GM12878 (cell line): ENCODE measurements at regions not wholly inside any gene's neighbourhood (a gene's known extent, or its start where the extent isn't known, plus 50 kb on each side); places are given as distances from the start of the nearest gene placed in this dataset.

Source experiments
- ATAC-seq: fragments of 200-7000 bp; cut with Tn5 transposase; 3 replicates; pipeline ENCODE4 v1.9.1; 2020; ENCODE audit warnings: mild to moderate bottlenecking, moderate library complexity
- BruUV-seq: library from RNA; stranded (reverse); fragments of 400-500 nt; replicated peaks from 2 replicates; lab custom pipeline; 2021; lab: Mats Ljungman, UMichigan
- CTCF ChIA-PET: fragments of 300-600 bp; sonication (Branson Sonifier 250); formaldehyde crosslinking; extraction: SDS; loops from one replicate; lab custom pipeline; 2021; ENCODE audit warnings: inconsistent platforms; lab: Yijun Ruan, JAX
- POLR2A ChIA-PET: fragments of 350-600 bp; formaldehyde crosslinking; extraction: SDS; loops from one replicate; lab custom pipeline; 2021; ENCODE audit warnings: inconsistent platforms; lab: Charles Lee
- RAD21 ChIA-PET: fragments of 300-600 bp; sonication (Branson Sonifier 250); formaldehyde crosslinking; loops from one replicate; lab custom pipeline; 2023; ENCODE audit warnings: antibody characterized with exemption; ENCODE audit not compliant: unreplicated experiment; lab: Charles Lee
- SMC1A ChIA-PET: fragments of 300-600 bp; sonication (Branson Sonifier 250); formaldehyde crosslinking; loops from one replicate; lab custom pipeline; 2023; ENCODE audit not compliant: unreplicated experiment, uncharacterized antibody; lab: Charles Lee
- DNase-seq: peaks from one replicate; pipeline ENCODE4 v3.0.0-alpha.2; 2011; ENCODE audit warnings: low read depth, low spot score
- FAIRE-seq: peaks from 3 replicates; lab custom pipeline; 2011; peaks lifted over from hg19 to GRCh38; lab: Jason Lieb, UNC
- H2AFZ ChIP-seq: 2 replicates; pipeline ENCODE4 v1.6.0; 2011; ENCODE audit warnings: low read depth, low read length, control low read depth; ENCODE audit not compliant: control insufficient read depth
- H3K27ac ChIP-seq: 2 replicates; pipeline ENCODE4 v1.5.1; 2011; ENCODE audit warnings: control low read depth; ENCODE audit not compliant: control insufficient read depth, insufficient read depth
- H3K27me3 ChIP-seq, 2 experiments: replicated peaks in 1 of 2; 2 replicates each; pipeline versions ENCODE4 v1.6.0 to v1.6.1; 2011; ENCODE audit warnings: low read length in 1 of 2; ENCODE audit not compliant: control insufficient read depth in 2 of 2, insufficient read depth in 2 of 2
- H3K36me3 ChIP-seq, 2 experiments: 2 replicates each; pipeline ENCODE4 v1.5.1; 2011; ENCODE audit warnings: low read length in 1 of 2; ENCODE audit not compliant: control insufficient read depth in 2 of 2, insufficient read depth in 2 of 2
- H3K4me1 ChIP-seq: 2 replicates; pipeline ENCODE4 v1.6.1; 2011; ENCODE audit warnings: mild to moderate bottlenecking, low read length, moderate library complexity, mixed read lengths; ENCODE audit not compliant: control insufficient read depth, insufficient read depth
- H3K4me2 ChIP-seq: 2 replicates; pipeline ENCODE4 v1.6.0; 2011; ENCODE audit warnings: control low read depth; ENCODE audit not compliant: control insufficient read depth, insufficient read depth
- H3K4me3 ChIP-seq: fragments of 200-600 bp; sonication (generic); 2 replicates; pipeline ENCODE4 v1.5.1; 2016
- H3K79me2 ChIP-seq: 2 replicates; pipeline ENCODE4 v1.6.0; 2011; ENCODE audit warnings: low read length; ENCODE audit not compliant: control insufficient read depth, insufficient read depth
- H3K9ac ChIP-seq: 2 replicates; pipeline ENCODE4 v1.8.0; 2011; ENCODE audit warnings: low read length, control low read depth, mixed read lengths; ENCODE audit not compliant: control insufficient read depth, insufficient read depth
- H3K9me3 ChIP-seq: replicated peaks from 3 replicates; pipeline ENCODE4 v1.5.1; 2011; ENCODE audit warnings: mild to moderate bottlenecking, low read length; ENCODE audit not compliant: control insufficient read depth, insufficient read depth
- H4K20me1 ChIP-seq: 2 replicates; pipeline ENCODE4 v1.6.0; 2011; ENCODE audit not compliant: control insufficient read depth, insufficient read depth
- ASH2L ChIP-seq: fragments of 300-600, 200-600 bp; sonication (generic); IDR thresholded peaks from 2 replicates; pipeline ENCODE4 v1.6.1; 2017; ENCODE audit warnings: low read depth, mild to moderate bottlenecking, borderline replicate concordance
- CBFB ChIP-seq: IDR thresholded peaks from 2 replicates; pipeline ENCODE4 v1.6.1; 2016; ENCODE audit warnings: antibody characterized with exemption, low read depth
- CTCF ChIP-seq, 3 experiments: IDR thresholded peaks in 2 of 3; conservative IDR thresholded peaks in 1 of 3; 2 replicates each; pipeline ENCODE4 v1.5.1; 2011; ENCODE audit warnings: low read depth in 3 of 3, low read length in 3 of 3, mild to moderate bottlenecking in 3 of 3, control low read depth in 2 of 3, moderate library complexity in 2 of 3, inconsistent platforms in 1 of 3, mixed read lengths in 1 of 3; ENCODE audit not compliant: control insufficient read depth in 2 of 3, insufficient read depth in 1 of 3; ENCODE audit errors: extremely low read depth in 1 of 3
- EZH2 ChIP-seq: IDR thresholded peaks from 2 replicates; pipeline ENCODE4 v1.6.1; 2012; ENCODE audit warnings: low read depth, mild to moderate bottlenecking, control low read depth, inconsistent platforms, low read length, borderline replicate concordance; ENCODE audit not compliant: control insufficient read depth
- MAX ChIP-seq: IDR thresholded peaks from 2 replicates; pipeline ENCODE4 v1.6.1; 2012; ENCODE audit warnings: low read depth, low read length, improper control_type of control experiment
- MYB ChIP-seq: fragments of 150-350 bp; IDR thresholded peaks from 2 replicates; pipeline ENCODE4 v1.6.1; 2014; ENCODE audit warnings: mild to moderate bottlenecking, low read depth, low read length, borderline replicate concordance
- PML ChIP-seq: IDR thresholded peaks from 2 replicates; pipeline ENCODE4 v1.6.1; 2012; ENCODE audit warnings: low read length, inconsistent platforms
- POLR2AphosphoS5 ChIP-seq: IDR thresholded peaks from 2 replicates; pipeline ENCODE4 v1.6.1; 2011; ENCODE audit warnings: mild to moderate bottlenecking, low read length, inconsistent platforms
- SKIL ChIP-seq: fragments of 450-650 bp; IDR thresholded peaks from 2 replicates; pipeline ENCODE4 v1.6.1; 2017; ENCODE audit warnings: mild to moderate bottlenecking, low read depth, inconsistent platforms; ENCODE audit not compliant: poor library complexity, severe bottlenecking
- ZBTB11 ChIP-seq: fragments of 450-650 bp; formaldehyde crosslinking; IDR thresholded peaks from 2 replicates; pipeline ENCODE4 v1.5.0; 2022; ENCODE audit warnings: mild to moderate bottlenecking, missing genetic modification characterization
- WGBS: methylation state at CpG from one replicate; pipeline ENCODE4 v1.1.6; 2016; ENCODE audit warnings: low lambda C conversion rate; ENCODE audit not compliant: insufficient replicate concordance, insufficient coverage; ENCODE audit errors: missing lambda C conversion rate; 5-methylcytosine and 5-hydroxymethylcytosine counted together
- in situ Hi-C: fragments of 300-500 bp; cut with MboI; formaldehyde crosslinking; loops from 9 replicates; pipeline ENCODE4 v1.14.3; 2018; ENCODE audit warnings: mixed read lengths
- intact Hi-C: fragments of 100-400 bp; cut with micrococcal nuclease; formaldehyde crosslinking; loops from one replicate; pipeline ENCODE4 v1.14.2; 2022; ENCODE audit not compliant: unreplicated experiment

- ChIA-PET CTCF (no interaction called here), SMC1A (no interaction called here)
Observed at GRCh38 chr14:44339231-44339630, 167.9 kb downstream of the FSCB start.

GRCh38 chr14:44317441-44317746 is 189.7 kb downstream of the FSCB start:
- no peak overlapping the region for H3K4me2 ChIP-seq
- ChIA-PET CTCF (no interaction called here), RAD21 (no interaction called here), SMC1A (no interaction called here), POLR2A (no interaction called here)
- H3K27me3 ChIP-seq, result no peaks in the 10 kb centered on the region
- FAIRE-seq (no peak), DNase-seq (no peak), ATAC-seq (no peak)
- intact Hi-C loops, result no loop called here
- H4K20me1 ChIP-seq, result no peaks in the 10 kb centered on the region
- BruUV-seq, result no TSS peak
- no peaks in the 10 kb centered on the region for H3K4me1 ChIP-seq
- WGBS, result 42% methylated on average over 2 of the region's 2 CpGs
- H2AFZ ChIP-seq, result no peak overlapping the region
- no peaks in the 10 kb centered on the region for H3K79me2 ChIP-seq
- H3K9me3 ChIP-seq, result no peaks in the 10 kb centered on the region
- H3K4me3 ChIP-seq, result no peak overlapping the region
- in situ Hi-C loops, result no loop called here
- no peak overlapping the region for H3K9ac ChIP-seq
- no peak overlapping the region for H3K27ac ChIP-seq
- H3K36me3 ChIP-seq, result no peaks in the 10 kb centered on the region
- TF ChIP-seq SKIL (no peak), PML (no peak), ASH2L (no peak), CBFB (no peak), CTCF (IDR thresholded peaks at IDR 0.05 in 2 of 3, conservative IDR thresholded peaks at IDR 0.05 in 1 of 3; ENCODE audit: control insufficient read depth in 2 of 3, extremely low read depth in 1 of 3, insufficient read depth in 1 of 3, low read depth in 3 of 3, low read length in 3 of 3) (no peak), POLR2AphosphoS5 (no peak), EZH2 (no peak), MYB (no peak), ZBTB11 (CRISPR knock-in tag) (no peak)

More at GRCh38 chr14:44339231-44339630, 167.9 kb downstream of the FSCB start:
- Histone ChIP-seq H4K20me1 (no peaks in the 10 kb centered on the region), H2AFZ (no peak overlapping the region), H3K4me2 (no peak overlapping the region), H3K9ac (no peak overlapping the region), H3K36me3 (no peaks in the 10 kb centered on the region), H3K27me3 (no peaks in the 10 kb centered on the region), H3K4me3 (no peak overlapping the region), H3K9me3 (no peaks in the 10 kb centered on the region), H3K79me2 (no peaks in the 10 kb centered on the region), H3K4me1 (no peaks in the 10 kb centered on the region), H3K27ac (no peak overlapping the region)
- FAIRE-seq (no peak), DNase-seq (no peak), ATAC-seq (no peak)
- RAD21 ChIA-PET, result no interaction called here
- BruUV-seq, result no TSS peak
- in situ Hi-C loops (no loop called here), intact Hi-C loops (no loop called here)
- POLR2A ChIA-PET, result no interaction called here
- TF ChIP-seq MAX, result no peak
